ENCODE measurements at regions not wholly inside any gene's neighbourhood (a gene's known extent, or its start where the extent isn't known, plus 50 kb on each side); places are given as distances from the start of the nearest gene placed in this dataset.
"Not testable (repeated sequence)": the region's sequence is repeated elsewhere in the genome, so short reads cannot be mapped to it uniquely, and the experiment has no call there.

DNA sequence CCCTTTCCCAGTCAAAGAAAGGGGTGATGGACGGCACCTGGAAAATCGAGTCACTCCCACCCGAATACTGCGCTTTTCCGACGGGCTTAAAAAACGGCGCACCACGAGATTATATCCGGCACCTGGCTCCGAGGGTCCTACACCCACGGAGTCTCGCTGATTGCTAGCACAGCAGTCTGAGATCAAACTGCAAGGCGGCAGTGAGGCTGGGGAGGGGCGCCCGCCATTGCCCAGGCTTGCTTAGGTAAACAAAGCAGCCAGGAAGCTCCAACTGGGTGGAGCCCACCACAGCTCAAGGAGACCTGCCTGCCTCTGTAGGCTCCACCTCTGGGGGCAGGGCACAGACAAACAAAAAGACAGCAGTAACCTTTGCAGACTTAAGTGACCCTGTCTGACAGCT, 317.7 kb upstream of the GJE1 start:
- H3K9me3 ChIP-seq (replicated peaks); DNase-seq; H3K27ac ChIP-seq; H3K4me3 ChIP-seq; H3K36me3 ChIP-seq; H3K27me3 ChIP-seq; H3K4me1 ChIP-seq: not testable (repeated sequence)

DNA sequence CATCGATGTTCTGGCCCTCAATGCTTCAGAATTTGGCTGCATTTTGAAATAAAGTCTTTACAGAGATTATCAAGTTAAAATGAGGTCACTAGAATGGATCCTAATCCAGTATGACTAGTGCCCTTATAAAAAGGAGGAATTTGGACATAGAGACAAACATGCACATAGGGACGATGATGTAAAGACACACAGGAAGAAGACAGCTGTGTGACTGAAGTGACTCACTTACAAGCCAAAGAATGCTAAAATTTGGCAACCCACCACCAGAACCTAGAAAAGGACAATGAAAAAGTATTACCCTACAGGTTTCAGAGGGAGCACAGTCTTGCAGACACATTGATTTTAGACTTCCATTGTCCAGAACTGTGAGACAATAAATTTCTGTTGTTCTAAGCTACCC, 322.8 kb upstream of the GJE1 start:
- H3K27ac ChIP-seq = no peak overlapping the region
- DNase-seq = peak; percentile 17 to 28

DNA sequence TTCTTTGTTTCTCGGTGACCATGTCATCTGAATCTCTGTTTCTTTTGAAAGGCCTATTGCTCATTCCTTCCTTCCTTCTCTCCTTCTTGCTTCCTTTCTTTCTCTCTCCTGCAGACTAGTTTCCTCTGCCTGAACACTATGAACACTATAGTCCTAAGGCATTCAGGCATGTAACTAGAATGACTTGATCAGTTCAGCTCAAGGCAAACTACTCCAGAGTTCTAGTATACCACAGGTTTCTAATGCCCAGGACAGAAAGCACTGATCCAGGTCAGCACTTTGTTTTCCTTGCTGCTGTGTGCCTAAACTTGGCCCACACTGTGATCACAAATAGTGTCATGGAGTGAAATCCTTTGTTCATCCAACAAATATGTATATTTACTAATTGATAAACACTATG, 324.1 kb upstream of the GJE1 start:
- Histone ChIP-seq H3K9me3 (replicated peaks) (no peaks in the 10 kb centered on the region), H3K27me3 (no peaks in the 10 kb centered on the region), H3K4me1 (0 out of 2 replicates have a peak, but pooled peaks cover 6% of the 10 kb centered on the region), H3K36me3 (no peaks in the 10 kb centered on the region), H3K27ac (no peak overlapping the region), H3K4me3 (no peak overlapping the region)
- no peak for DNase-seq

More for the DNA sequence above, 322.8 kb upstream of the GJE1 start:
- 0 out of 2 replicates have a peak, but pooled peaks cover 6% of the 10 kb centered on the region for H3K4me1 ChIP-seq
- no peak overlapping the region for H3K4me3 ChIP-seq
- H3K9me3 ChIP-seq (replicated peaks) = no peaks in the 10 kb centered on the region
- H3K27me3 ChIP-seq = no peaks in the 10 kb centered on the region
- H3K36me3 ChIP-seq = no peaks in the 10 kb centered on the region

DNA sequence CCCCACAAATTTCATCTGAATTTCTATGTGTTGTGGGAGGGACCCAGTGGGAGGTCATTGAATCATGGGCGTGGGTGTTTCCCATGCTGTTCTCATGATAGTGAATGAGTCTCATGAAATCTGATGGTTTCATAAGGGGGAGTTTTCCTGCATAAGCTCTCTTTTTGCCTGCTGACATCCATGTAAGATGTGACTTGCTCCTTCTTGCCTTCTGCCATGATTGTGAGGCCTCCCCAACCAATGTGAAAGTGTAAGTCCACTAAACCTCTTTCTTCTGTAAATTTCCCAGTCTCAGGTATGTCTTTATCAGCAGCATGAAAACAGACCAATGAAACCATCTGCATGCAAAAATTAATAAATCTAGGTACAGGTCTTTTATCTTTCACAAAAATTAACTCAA, 331.8 kb upstream of the GJE1 start:
- not testable (repeated sequence) for H3K9me3 ChIP-seq (replicated peaks); DNase-seq; H3K27ac ChIP-seq; H3K27me3 ChIP-seq; H3K4me1 ChIP-seq; H3K4me3 ChIP-seq; H3K36me3 ChIP-seq

DNA sequence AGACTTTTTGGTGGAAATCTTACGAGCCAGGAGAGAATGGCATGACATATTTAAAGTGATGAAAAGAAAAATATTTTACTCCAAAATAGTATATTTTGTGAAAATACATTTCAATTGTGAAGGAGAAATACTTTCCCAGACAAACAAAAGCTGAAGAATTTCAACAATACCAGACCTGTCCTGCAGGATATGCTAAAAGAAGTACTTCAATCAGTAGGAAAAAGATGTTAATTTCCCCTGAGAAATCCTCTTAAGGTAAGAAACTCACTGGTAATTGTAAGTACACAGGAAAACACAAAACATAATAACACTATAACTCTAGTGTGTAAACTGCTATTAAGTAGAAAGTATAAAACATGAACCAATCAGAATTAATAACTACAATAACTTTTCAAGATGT, 341.8 kb upstream of the GJE1 start:
- no peaks in the 10 kb centered on the region for H3K9me3 ChIP-seq (replicated peaks)
- no peak overlapping the region for H3K27ac ChIP-seq
- H3K27me3 ChIP-seq = no peaks in the 10 kb centered on the region
- no peak for DNase-seq
- no peaks in the 10 kb centered on the region for H3K36me3 ChIP-seq
- H3K4me3 ChIP-seq = no peak overlapping the region
- H3K4me1 ChIP-seq = no peaks in the 10 kb centered on the region

DNA sequence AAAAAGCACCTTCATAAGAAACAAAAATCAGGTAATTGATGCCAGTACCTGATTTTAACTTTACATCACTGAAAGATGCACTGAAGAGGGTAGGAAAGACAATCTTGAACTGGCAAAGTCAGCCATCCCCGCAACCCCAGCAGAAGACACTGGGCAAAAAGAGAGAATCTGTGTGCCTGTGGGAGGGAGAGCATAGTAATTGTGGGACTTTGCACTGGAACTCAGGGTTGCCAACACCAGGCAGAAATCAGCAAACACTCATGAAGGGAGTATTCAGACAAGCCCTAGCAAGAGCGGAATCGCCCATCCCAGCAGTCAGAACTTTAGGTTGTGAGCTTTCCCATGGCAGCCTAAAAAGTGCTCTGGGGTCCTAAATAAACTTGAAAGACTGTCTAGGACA, 344.6 kb upstream of the GJE1 start:
- no peaks in the 10 kb centered on the region for H3K27me3 ChIP-seq
- no peak overlapping the region for H3K4me3 ChIP-seq
- H3K9me3 ChIP-seq (replicated peaks) = no peaks in the 10 kb centered on the region
- no peaks in the 10 kb centered on the region for H3K4me1 ChIP-seq
- no peaks in the 10 kb centered on the region for H3K36me3 ChIP-seq
- no peak overlapping the region for H3K27ac ChIP-seq
- no peak for DNase-seq

DNA sequence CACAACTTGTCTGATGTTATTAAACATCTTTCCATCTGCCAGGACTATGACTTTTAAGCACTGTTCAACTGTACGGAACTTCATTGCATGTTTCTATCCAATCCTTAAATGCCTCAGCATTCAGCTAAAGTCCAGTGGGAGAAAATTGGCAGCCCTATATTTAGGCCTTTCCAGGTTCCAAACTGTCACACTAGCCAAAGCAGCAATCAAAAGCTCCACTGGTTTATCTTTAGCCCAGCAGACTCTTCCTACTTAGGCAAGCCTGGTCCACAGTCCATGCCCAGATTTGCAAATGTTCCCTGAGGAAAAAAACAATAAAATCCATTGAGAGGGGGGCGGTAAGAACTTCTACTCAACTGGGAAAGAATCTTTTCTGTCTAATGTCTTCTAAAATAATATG, 349.1 kb upstream of the GJE1 start:
- Histone ChIP-seq H3K36me3 (no peaks in the 10 kb centered on the region), H3K9me3 (replicated peaks) (no peaks in the 10 kb centered on the region), H3K4me3 (no peak overlapping the region), H3K4me1 (no peaks in the 10 kb centered on the region), H3K27ac (no peak overlapping the region), H3K27me3 (no peaks in the 10 kb centered on the region)
- DNase-seq = no peak

DNA sequence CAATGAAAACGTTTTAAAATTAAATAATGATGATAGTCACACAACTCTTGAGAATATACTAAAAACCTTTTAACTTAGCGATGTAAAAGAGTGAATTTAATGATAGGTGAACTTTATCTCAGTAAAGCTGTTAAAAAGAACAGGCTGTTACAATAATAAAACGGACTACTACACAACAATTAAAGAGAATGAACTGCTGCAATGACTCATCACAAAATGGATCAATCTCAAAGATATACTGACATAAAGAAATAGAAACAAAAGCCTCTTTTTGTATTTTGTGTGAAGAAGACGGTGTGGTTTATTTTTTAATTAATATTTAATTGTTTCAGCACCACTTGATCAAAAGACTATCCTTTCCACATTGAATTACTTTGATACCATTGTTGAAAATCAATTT, 352.4 kb upstream of the GJE1 start:
- no peak for DNase-seq
- no peaks in the 10 kb centered on the region for H3K4me1 ChIP-seq
- H3K9me3 ChIP-seq (replicated peaks) = no peaks in the 10 kb centered on the region
- no peak overlapping the region for H3K27ac ChIP-seq
- H3K27me3 ChIP-seq = no peaks in the 10 kb centered on the region
- H3K4me3 ChIP-seq = no peak overlapping the region
- H3K36me3 ChIP-seq = no peaks in the 10 kb centered on the region

DNA sequence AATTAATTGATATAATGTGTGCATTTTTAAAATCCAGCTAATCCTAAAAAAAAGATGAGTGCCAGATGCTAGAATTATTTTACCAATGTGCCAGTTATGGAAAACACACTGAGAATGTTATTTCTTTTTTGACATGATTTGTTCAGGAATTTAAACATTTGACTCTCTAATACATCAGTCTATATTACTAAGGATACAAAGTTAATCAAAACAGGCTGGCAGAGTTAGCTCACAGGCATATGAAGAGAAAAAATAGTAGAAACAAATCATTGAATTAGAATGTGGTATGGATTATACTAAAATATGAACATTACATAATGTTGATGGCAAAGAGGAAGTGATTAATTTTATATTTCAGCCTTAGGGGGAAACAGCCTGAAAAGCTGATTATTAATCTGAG, 368.3 kb upstream of the GJE1 start:
- DNase-seq = no peak
- Histone ChIP-seq H3K9me3 (replicated peaks) (no peaks in the 10 kb centered on the region), H3K27ac (no peak overlapping the region), H3K27me3 (no peaks in the 10 kb centered on the region; the same call in 1 of the 2 replicates), H3K4me3 (no peak overlapping the region), H3K4me1 (no peaks in the 10 kb centered on the region), H3K36me3 (no peaks in the 10 kb centered on the region)

DNA sequence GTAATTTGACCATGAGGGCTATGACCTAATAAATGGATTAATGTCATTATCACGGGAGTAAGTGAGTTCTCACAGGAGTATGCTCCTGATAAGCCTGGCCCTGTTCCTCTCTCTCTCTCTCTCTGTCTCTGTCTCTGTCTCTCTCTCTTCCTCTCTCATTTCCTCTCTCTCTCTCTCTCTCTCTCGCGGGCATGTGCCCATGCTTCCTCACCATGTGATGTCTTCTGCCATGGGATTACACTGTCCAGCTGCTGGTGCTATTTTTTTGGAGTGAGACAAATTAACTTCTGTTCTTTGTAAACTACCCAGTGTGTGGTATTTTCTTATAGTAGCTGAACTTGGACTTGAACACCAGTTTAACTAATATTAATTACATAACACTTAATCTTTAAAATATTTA, 374.3 kb upstream of the GJE1 start:
- H3K4me3 ChIP-seq = no peak overlapping the region
- DNase-seq = no peak
- H3K27me3 ChIP-seq = no peaks in the 10 kb centered on the region; the same call in 1 of the 2 replicates
- no peak overlapping the region for H3K27ac ChIP-seq
- H3K9me3 ChIP-seq (replicated peaks) = no peaks in the 10 kb centered on the region
- no peaks in the 10 kb centered on the region for H3K4me1 ChIP-seq
- no peaks in the 10 kb centered on the region for H3K36me3 ChIP-seq

DNA sequence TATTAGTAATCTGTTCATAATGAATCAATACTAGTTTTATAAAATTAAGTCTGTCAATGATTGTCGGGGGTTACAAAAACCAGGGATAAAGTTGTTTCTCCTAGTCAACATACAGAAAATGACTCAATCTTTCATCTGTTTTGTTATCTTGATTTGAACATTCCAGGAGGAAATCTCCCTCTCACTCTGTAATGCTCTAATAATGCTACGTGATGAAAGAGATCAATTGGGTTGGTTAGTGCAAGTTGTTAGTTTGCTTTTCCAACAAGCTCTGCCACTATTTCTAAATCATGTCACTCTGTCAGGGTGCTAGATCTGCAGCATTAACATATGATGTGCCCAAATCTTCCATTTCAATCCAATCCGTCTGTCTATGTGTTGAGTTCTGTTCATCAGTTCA, 379.5 kb upstream of the GJE1 start:
- Histone ChIP-seq H3K27ac (no peak overlapping the region), H3K27me3 (no peaks in the 10 kb centered on the region), H3K9me3 (replicated peaks) (no peaks in the 10 kb centered on the region), H3K4me3 (no peak overlapping the region), H3K4me1 (no peaks in the 10 kb centered on the region), H3K36me3 (no peaks in the 10 kb centered on the region)
- DNase-seq = no peak

DNA sequence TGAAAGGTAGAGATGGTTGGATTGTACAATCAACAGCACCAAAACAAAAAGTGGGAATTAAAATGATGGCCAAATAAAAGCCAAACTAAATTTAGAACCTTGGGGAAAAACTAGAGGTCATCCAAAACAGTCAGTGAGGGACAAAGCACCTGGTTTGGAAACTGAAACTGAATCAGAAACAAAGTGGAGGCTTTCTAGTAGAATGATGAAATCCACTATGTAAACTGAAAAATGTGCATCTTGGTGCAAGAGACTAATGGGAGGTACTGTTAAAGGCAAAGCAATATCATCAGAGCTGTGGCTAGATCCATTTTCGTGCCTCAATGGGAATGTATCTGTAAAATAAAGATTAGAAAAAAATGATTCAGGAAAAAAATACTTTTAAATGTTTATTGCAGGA, 380.0 kb upstream of the GJE1 start:
- no peak overlapping the region for H3K4me3 ChIP-seq
- no peaks in the 10 kb centered on the region for H3K27me3 ChIP-seq
- no peaks in the 10 kb centered on the region for H3K36me3 ChIP-seq
- no peak for DNase-seq
- H3K4me1 ChIP-seq = no peaks in the 10 kb centered on the region
- no peaks in the 10 kb centered on the region for H3K9me3 ChIP-seq (replicated peaks)
- H3K27ac ChIP-seq = no peak overlapping the region

DNA sequence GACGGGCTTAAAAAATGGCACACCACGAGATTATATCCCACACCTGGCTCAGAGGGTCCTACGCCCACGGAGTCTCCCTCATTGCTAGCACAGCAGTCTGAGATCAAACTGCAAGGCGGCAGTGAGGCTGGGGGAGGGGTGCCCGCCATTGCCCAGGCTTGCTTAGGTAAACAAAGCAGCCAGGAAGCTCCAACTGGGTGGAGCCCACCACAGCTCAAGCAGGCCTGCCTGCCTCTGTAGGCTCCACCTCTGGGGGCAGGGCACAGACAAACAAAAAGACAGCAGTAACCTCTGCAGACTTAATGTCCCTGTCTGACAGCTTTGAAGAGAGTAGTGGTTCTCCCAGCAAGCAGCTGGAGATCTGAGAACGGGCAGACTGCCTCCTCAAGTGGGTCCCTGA, 386.4 kb upstream of the GJE1 start:
- H3K27ac ChIP-seq; H3K27me3 ChIP-seq; DNase-seq; H3K4me3 ChIP-seq; H3K4me1 ChIP-seq; H3K9me3 ChIP-seq (replicated peaks); H3K36me3 ChIP-seq: not testable (repeated sequence)

DNA sequence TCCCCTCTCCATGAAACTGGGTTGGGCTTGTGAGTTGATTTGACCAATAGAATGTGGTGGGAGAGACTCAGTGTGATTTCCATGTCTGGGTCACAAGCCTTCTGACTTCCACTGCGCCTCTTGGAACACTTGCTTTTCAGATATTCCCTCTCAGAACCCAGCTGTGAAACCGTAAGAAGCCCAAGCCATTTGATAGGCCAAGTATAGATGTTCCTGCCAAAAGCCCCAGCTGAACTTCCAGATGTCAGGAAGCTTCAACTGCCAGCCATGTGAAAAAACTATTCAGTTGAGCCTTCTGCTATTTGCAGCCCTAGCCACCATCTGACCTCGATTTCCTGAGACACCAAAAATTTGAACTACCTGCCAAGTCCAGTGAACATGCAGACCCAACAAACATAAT, 387.8 kb upstream of the GJE1 start:
- H3K27ac ChIP-seq = no peak overlapping the region
- H3K9me3 ChIP-seq (replicated peaks) = no peaks in the 10 kb centered on the region
- no peaks in the 10 kb centered on the region for H3K27me3 ChIP-seq
- peak; percentile 9 to 57 for DNase-seq
- no peak overlapping the region for H3K4me3 ChIP-seq
- peaks cover 10% of the 10 kb centered on the region; the same call in 1 of the 2 replicates for H3K4me1 ChIP-seq
- H3K36me3 ChIP-seq = no peaks in the 10 kb centered on the region

DNA sequence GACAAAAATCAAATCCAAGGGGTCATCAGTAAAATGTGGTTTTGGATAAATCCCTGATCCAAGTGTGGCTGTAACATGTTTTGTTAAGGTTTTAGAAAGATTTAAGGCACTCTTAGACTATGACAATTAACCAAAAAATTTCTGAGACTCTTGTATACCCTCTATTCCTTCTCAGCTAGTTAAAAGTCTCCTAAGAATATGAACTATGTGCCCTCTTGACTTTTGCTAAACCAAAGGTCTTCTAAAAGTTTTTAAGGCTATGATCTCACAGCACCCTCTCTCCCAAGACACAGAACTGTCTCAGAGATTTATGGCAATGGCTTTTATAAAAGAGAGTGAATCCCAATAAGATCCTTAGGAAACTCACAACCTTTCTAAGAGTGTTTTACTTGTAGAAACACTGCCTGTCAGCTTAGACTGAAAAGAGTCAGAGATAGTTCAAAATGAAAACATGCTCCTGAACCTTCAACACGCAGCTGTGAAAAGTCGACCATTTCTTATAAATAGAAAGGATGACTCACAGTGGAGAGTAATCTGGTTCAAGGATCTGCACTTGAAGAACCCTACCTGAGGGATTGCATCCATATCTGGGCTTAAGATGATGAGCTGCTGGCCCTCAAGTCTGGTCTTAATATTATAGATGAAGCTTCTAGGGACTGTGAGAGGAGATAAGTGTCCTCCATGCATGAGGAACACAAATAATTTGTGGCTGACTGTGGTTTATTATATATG, 388.4 kb upstream of the GJE1 start:
- Histone ChIP-seq H3K36me3 (no peaks in the 10 kb centered on the region), H3K9me3 (replicated peaks) (no peaks in the 10 kb centered on the region), H3K4me3 (no peak overlapping the region), H3K27me3 (no peaks in the 10 kb centered on the region), H3K4me1 (peaks cover 10% of the 10 kb centered on the region; the same call in 1 of the 2 replicates), H3K27ac (no peak overlapping the region)
- peak in 1 of 2 experiments; percentile 13 for DNase-seq

DNA sequence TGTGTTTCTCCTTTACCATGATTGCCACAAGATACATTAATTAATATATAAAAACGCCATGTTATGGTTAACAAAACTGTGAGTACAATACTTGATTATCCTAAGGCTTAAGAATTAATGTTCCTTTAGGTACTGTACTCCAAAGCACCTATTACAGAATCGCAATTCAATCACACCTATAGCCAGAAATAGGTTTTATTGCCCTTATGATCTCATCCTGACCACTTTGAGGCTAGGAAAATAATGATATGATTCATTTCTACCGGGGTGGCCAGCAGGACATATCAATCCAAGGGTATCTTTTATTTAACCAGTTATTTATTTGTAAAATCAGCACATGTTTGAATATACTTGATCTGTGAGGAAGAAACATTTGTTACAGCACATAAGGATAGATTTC, 396.6 kb upstream of the GJE1 start:
- H3K4me3 ChIP-seq = no peak overlapping the region
- H3K36me3 ChIP-seq = no peaks in the 10 kb centered on the region
- H3K27ac ChIP-seq = no peak overlapping the region
- no peaks in the 10 kb centered on the region for H3K4me1 ChIP-seq
- no peaks in the 10 kb centered on the region for H3K9me3 ChIP-seq (replicated peaks)
- no peak for DNase-seq
- no peaks in the 10 kb centered on the region for H3K27me3 ChIP-seq

Data from SJCRH30 (cell line).